H9 (cell line): ENCODE measurements at regions not wholly inside any gene's neighbourhood (a gene's known extent, or its start where the extent isn't known, plus 50 kb on each side); places are given as distances from the start of the nearest gene placed in this dataset.
"Not testable (repeated sequence)": the region's sequence is repeated elsewhere in the genome, so short reads cannot be mapped to it uniquely, and the experiment has no call there.

ENCODE experiments used
- DNase-seq: peaks from one replicate; pipeline ENCODE4 v3.0.0-alpha.2; 2017
- H2AFZ ChIP-seq: one replicate; pipeline ENCODE4 v1.6.1; 2013; ENCODE audit warnings: mild to moderate bottlenecking, low read length, control low read depth, moderate library complexity
- H2AK5ac ChIP-seq: 2 replicates; pipeline ENCODE4 v1.6.1; 2013; ENCODE audit warnings: low read length, control low read depth, mixed read lengths; ENCODE audit not compliant: insufficient read length
- H2BK120ac ChIP-seq: one replicate; pipeline ENCODE4 v1.6.1; 2013; ENCODE audit warnings: low read depth, mild to moderate bottlenecking, low read length, control low read depth, inconsistent platforms; ENCODE audit not compliant: poor library complexity, severe bottlenecking
- H2BK12ac ChIP-seq: 2 replicates; pipeline ENCODE4 v1.6.1; 2013; ENCODE audit warnings: low read length, control low read depth, mixed read lengths, low read depth; ENCODE audit not compliant: insufficient read length
- H2BK15ac ChIP-seq: 2 replicates; pipeline ENCODE4 v1.6.1; 2013; ENCODE audit warnings: low read depth, low read length, control low read depth
- H2BK20ac ChIP-seq: one replicate; pipeline ENCODE4 v1.6.1; 2013; ENCODE audit warnings: low read depth, mild to moderate bottlenecking, low read length, control low read depth, inconsistent platforms; ENCODE audit not compliant: poor library complexity, severe bottlenecking
- H2BK5ac ChIP-seq: 2 replicates; pipeline ENCODE4 v1.6.1; 2013; ENCODE audit warnings: low read length, control low read depth, mixed read lengths; ENCODE audit not compliant: insufficient read length
- H3K14ac ChIP-seq: 2 replicates; pipeline ENCODE4 v1.6.1; 2013; ENCODE audit warnings: low read length, control low read depth; ENCODE audit not compliant: insufficient read depth
- H3K18ac ChIP-seq: 2 replicates; pipeline ENCODE4 v1.6.1; 2013; ENCODE audit warnings: low read depth, mild to moderate bottlenecking, mixed read lengths, low read length, control low read depth; ENCODE audit not compliant: insufficient read length
- H3K23ac ChIP-seq: 2 replicates; pipeline ENCODE4 v1.6.1; 2013; ENCODE audit warnings: low read length, control low read depth, mixed read lengths, low read depth; ENCODE audit not compliant: insufficient read length
- H3K23me2 ChIP-seq: 2 replicates; pipeline ENCODE4 v1.6.1; 2013; ENCODE audit warnings: low read depth, mild to moderate bottlenecking, mixed read lengths, low read length, control low read depth; ENCODE audit not compliant: insufficient read length, poor library complexity, severe bottlenecking
- H3K27ac ChIP-seq: 2 replicates; pipeline ENCODE4 v1.5.1; 2013; ENCODE audit warnings: low read length, control low read depth, mixed read lengths, low read depth; ENCODE audit not compliant: insufficient read length
- H3K27me3 ChIP-seq: 2 replicates; pipeline ENCODE4 v1.6.1; 2013; ENCODE audit warnings: low read length, control low read depth, inconsistent platforms; ENCODE audit not compliant: insufficient read depth
- H3K4ac ChIP-seq: 2 replicates; pipeline ENCODE4 v1.6.1; 2013; ENCODE audit warnings: low read depth, mild to moderate bottlenecking, control low read depth, inconsistent platforms, low read length, moderate library complexity
- H3K4me1 ChIP-seq: 2 replicates; pipeline ENCODE4 v1.6.1; 2013; ENCODE audit warnings: low read length, control low read depth, inconsistent platforms; ENCODE audit not compliant: insufficient read depth
- H3K4me2 ChIP-seq: 2 replicates; pipeline ENCODE4 v1.6.1; 2013; ENCODE audit warnings: low read length, control low read depth, mixed read lengths; ENCODE audit not compliant: insufficient read length, insufficient read depth
- H3K56ac ChIP-seq: 2 replicates; pipeline ENCODE4 v1.6.1; 2013; ENCODE audit warnings: low read depth, mild to moderate bottlenecking, mixed read lengths, low read length, control low read depth; ENCODE audit not compliant: insufficient read length
- H3K79me1 ChIP-seq: 2 replicates; pipeline ENCODE4 v1.6.1; 2013; ENCODE audit warnings: low read depth, mild to moderate bottlenecking, moderate library complexity, low read length, control low read depth, inconsistent platforms; ENCODE audit not compliant: insufficient read depth, poor library complexity, severe bottlenecking
- H3K79me2 ChIP-seq: 2 replicates; pipeline ENCODE4 v1.6.1; 2013; ENCODE audit warnings: low read length, control low read depth, inconsistent platforms; ENCODE audit not compliant: insufficient read depth
- H3K9ac ChIP-seq: 2 replicates; pipeline ENCODE4 v1.6.1; 2013; ENCODE audit warnings: low read length, control low read depth, mixed read lengths; ENCODE audit not compliant: insufficient read length; ENCODE audit errors: extremely low read depth
- H3K9me3 ChIP-seq: one replicate; pipeline ENCODE4 v1.6.1; 2013; ENCODE audit warnings: low read depth, low read length, inconsistent platforms; ENCODE audit not compliant: control insufficient read depth
- H3T11ph ChIP-seq: one replicate; pipeline ENCODE4 v1.6.1; 2013; ENCODE audit warnings: mild to moderate bottlenecking, low read length, control low read depth, inconsistent platforms
- H4K20me1 ChIP-seq: one replicate; pipeline ENCODE4 v1.6.1; 2013; ENCODE audit not compliant: control insufficient read depth, insufficient read length, insufficient read depth
- H4K5ac ChIP-seq: 2 replicates; pipeline ENCODE4 v1.6.1; 2013; ENCODE audit warnings: low read depth, mild to moderate bottlenecking, mixed read lengths, low read length, control low read depth; ENCODE audit not compliant: insufficient read length
- H4K8ac ChIP-seq: replicated peaks from 2 replicates; pipeline ENCODE4 v1.6.1; 2013; ENCODE audit warnings: low read length, control low read depth, mixed read lengths, low read depth; ENCODE audit not compliant: insufficient read length
- H4K91ac ChIP-seq: 2 replicates; pipeline ENCODE4 v1.6.1; 2013; ENCODE audit warnings: low read depth, mild to moderate bottlenecking, moderate library complexity, mixed read lengths, low read length, control low read depth; ENCODE audit not compliant: insufficient read length
- H3K27ac Mint-ChIP-seq, 3 experiments: 2 replicates in 2 of 3; 3 replicates in 1 of 3; pipeline ENCODE4 v1.8.0; 2020 to 2021; ENCODE audit warnings: mixed read lengths in 3 of 3, mild to moderate bottlenecking in 1 of 3, moderate library complexity in 1 of 3
- H3K27me3 Mint-ChIP-seq: 2 replicates; pipeline ENCODE4 v1.8.0; 2021; ENCODE audit warnings: low read depth, mild to moderate bottlenecking, moderate library complexity, mixed read lengths
- H3K36me3 Mint-ChIP-seq, 3 experiments: 2 replicates in 2 of 3; 3 replicates in 1 of 3; pipeline ENCODE4 v1.8.0; 2020 to 2021; ENCODE audit warnings: low read depth in 3 of 3, mixed read lengths in 3 of 3; ENCODE audit not compliant: insufficient read depth in 1 of 3
- H3K4me1 Mint-ChIP-seq, 2 experiments: 2 replicates each; pipeline ENCODE4 v1.8.0; 2020; ENCODE audit warnings: mixed read lengths in 2 of 2
- H3K4me3 Mint-ChIP-seq, 2 experiments: 2 replicates in 1 of 2; 3 replicates in 1 of 2; pipeline ENCODE4 v1.8.0; 2020 to 2021; ENCODE audit warnings: mild to moderate bottlenecking in 2 of 2, mixed read lengths in 2 of 2, moderate library complexity in 1 of 2
- H3K9me3 Mint-ChIP-seq, 2 experiments: 2 replicates in 1 of 2; 3 replicates in 1 of 2; pipeline ENCODE4 v1.8.0; 2020; ENCODE audit warnings: mild to moderate bottlenecking in 2 of 2, mixed read lengths in 2 of 2, moderate library complexity in 1 of 2
- WGBS: extraction: QIAGEN DNeasy Blood & Tissue Kit; methylation state at CpG from one replicate; pipeline ENCODE4 v1.1.7; 2013; ENCODE audit warnings: missing lambda C conversion rate, low lambda C conversion rate, mixed read lengths; ENCODE audit not compliant: insufficient read length; ENCODE audit errors: extremely low coverage; 5-methylcytosine and 5-hydroxymethylcytosine counted together
- TF ChIP-seq, protein P1 (sequence below): fragments of 200-600 bp; sonication (generic); conservative IDR thresholded peaks from 3 replicates; pipeline ENCODE4 v1.8.0; 2021; ENCODE audit warnings: antibody characterized with exemption, mild to moderate bottlenecking

DNA sequence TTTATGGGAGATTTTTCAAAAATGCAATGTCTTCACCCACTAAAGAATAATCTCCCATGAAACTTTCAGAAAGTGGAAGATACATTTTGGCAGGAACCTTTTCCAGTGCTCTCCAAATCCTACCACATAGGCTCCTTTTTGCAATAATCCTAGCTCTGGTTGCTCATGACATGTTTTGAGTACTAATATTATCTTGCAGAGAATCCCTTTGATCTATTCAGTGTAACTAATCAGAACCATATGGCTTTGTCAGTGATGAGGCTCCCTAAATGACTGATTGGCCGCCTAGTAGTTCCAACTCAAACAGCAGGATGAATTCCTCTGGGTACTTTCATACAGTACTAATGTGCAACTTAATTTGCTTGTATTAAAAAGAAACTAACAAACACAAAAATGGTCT, 544.0 kb upstream of the FAM98A start:
- H3K14ac ChIP-seq = no peak overlapping the region
- no peak overlapping the region for H4K91ac ChIP-seq
- no peak overlapping the region for H3K4me3 Mint-ChIP-seq
- no peaks in the 10 kb centered on the region for H4K20me1 ChIP-seq
- no peak overlapping the region for H3K9ac ChIP-seq
- DNase-seq = no peak
- no peak overlapping the region for H2AFZ ChIP-seq
- no peak overlapping the region for H3K56ac ChIP-seq
- H3K4me1 Mint-ChIP-seq = no peaks in the 10 kb centered on the region
- H3K27ac Mint-ChIP-seq = no peak overlapping the region
- H3K18ac ChIP-seq = no peak overlapping the region
- H3T11ph ChIP-seq = no peak overlapping the region
- H2BK15ac ChIP-seq = no peak overlapping the region
- H3K27me3 Mint-ChIP-seq = no peaks in the 10 kb centered on the region
- H4K8ac ChIP-seq = no peak overlapping the region
- no peak overlapping the region for H4K5ac ChIP-seq
- no peak overlapping the region for H2BK12ac ChIP-seq
- no peak overlapping the region for H2AK5ac ChIP-seq
- peaks cover 9% of the 10 kb centered on the region for H3K9me3 ChIP-seq
- H3K27me3 ChIP-seq = no peaks in the 10 kb centered on the region
- H3K23ac ChIP-seq = no peak overlapping the region
- no peaks in the 10 kb centered on the region for H3K79me2 ChIP-seq
- no peaks in the 10 kb centered on the region for H3K79me1 ChIP-seq
- TF ChIP-seq, protein P1, sequence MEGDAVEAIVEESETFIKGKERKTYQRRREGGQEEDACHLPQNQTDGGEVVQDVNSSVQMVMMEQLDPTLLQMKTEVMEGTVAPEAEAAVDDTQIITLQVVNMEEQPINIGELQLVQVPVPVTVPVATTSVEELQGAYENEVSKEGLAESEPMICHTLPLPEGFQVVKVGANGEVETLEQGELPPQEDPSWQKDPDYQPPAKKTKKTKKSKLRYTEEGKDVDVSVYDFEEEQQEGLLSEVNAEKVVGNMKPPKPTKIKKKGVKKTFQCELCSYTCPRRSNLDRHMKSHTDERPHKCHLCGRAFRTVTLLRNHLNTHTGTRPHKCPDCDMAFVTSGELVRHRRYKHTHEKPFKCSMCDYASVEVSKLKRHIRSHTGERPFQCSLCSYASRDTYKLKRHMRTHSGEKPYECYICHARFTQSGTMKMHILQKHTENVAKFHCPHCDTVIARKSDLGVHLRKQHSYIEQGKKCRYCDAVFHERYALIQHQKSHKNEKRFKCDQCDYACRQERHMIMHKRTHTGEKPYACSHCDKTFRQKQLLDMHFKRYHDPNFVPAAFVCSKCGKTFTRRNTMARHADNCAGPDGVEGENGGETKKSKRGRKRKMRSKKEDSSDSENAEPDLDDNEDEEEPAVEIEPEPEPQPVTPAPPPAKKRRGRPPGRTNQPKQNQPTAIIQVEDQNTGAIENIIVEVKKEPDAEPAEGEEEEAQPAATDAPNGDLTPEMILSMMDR = no peak
- H2BK20ac ChIP-seq = no peak overlapping the region
- no peak overlapping the region for H2BK5ac ChIP-seq
- no peak overlapping the region for H3K4ac ChIP-seq
- H3K23me2 ChIP-seq = no peaks in the 10 kb centered on the region
- no peak overlapping the region for H3K27ac ChIP-seq
- H3K36me3 Mint-ChIP-seq = peaks cover 8 to 26% (median 16%) of the 10 kb centered on the region in 3 experiments
- WGBS = no CpG with 5 or more reads among the region's 1 CpG
- H3K9me3 Mint-ChIP-seq = peaks cover 27 to 37% of the 10 kb centered on the region in 2 experiments
- H3K4me1 ChIP-seq = no peaks in the 10 kb centered on the region
- no peak overlapping the region for H2BK120ac ChIP-seq
- H3K4me2 ChIP-seq = no peak overlapping the region

DNA sequence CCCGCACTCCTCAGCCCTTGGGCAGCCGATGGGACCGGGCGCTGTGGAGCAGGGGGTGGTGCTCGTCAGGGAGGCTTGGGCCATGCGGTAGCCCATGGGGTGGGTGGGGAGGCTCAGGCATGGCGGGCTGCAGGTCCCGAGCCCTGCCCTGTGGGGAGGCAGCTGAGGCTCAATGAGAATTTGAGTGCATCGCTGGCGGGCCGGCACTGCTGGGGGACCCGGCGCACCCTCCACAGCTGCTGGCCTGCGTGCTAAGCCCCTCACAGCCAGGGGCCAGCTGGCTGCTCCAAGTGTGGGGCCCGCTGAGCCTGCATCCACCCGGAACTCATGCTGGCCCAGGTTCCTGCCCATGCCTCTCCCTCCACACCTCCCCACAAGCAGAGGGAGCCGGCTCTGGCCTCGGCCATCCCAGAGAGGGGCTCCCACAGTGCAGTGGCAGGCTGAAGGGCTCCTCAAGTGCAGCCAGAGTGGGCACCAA, 543.5 kb upstream of the FAM98A start:
- not testable (repeated sequence) for H3K79me2 ChIP-seq, H3K27ac Mint-ChIP-seq, H2BK5ac ChIP-seq, DNase-seq, H4K20me1 ChIP-seq, H4K8ac ChIP-seq, H3K4me2 ChIP-seq, H2BK12ac ChIP-seq, H4K5ac ChIP-seq, H3K4ac ChIP-seq, H2AK5ac ChIP-seq, H3K23ac ChIP-seq, H3T11ph ChIP-seq, H3K9me3 ChIP-seq, H2AFZ ChIP-seq, H2BK20ac ChIP-seq, H3K14ac ChIP-seq, H3K27me3 Mint-ChIP-seq, H3K79me1 ChIP-seq, H2BK120ac ChIP-seq, H3K27ac ChIP-seq, H3K23me2 ChIP-seq, H3K4me3 Mint-ChIP-seq, H3K56ac ChIP-seq, H4K91ac ChIP-seq, H2BK15ac ChIP-seq, H3K9ac ChIP-seq, H3K27me3 ChIP-seq, H3K18ac ChIP-seq, H3K4me1 Mint-ChIP-seq, H3K4me1 ChIP-seq
- peaks cover 8 to 26% (median 16%) of the 10 kb centered on the region in 3 experiments for H3K36me3 Mint-ChIP-seq
- H3K9me3 Mint-ChIP-seq = peaks cover 27 to 37% of the 10 kb centered on the region in 2 experiments
- no CpG with 5 or more reads among the region's 18 CpGs for WGBS
